Esophagus squamous epithelium (tissue), 5 donors: ENCODE measurements at regions not wholly inside any gene's neighbourhood (a gene's known extent, or its start where the extent isn't known, plus 50 kb on each side); places are given as distances from the start of the nearest gene placed in this dataset.

Experiments used
- DNase-seq: peaks from one replicate; lab custom pipeline; 2025; lab: John Stamatoyannopoulos, UW
- H3K27ac ChIP-seq, 4 donors: fragments of 200-600 bp; sonication (generic); one replicate each; pipeline ENCODE4 v1.5.1; 2016 to 2019; ENCODE audit warnings: mild to moderate bottlenecking in 1 of 4
- H3K27me3 ChIP-seq, 4 donors: fragments of 200-600 bp; sonication (generic); 1 replicate in 3 of 4; 2 replicates in 1 of 4; pipeline versions ENCODE4 v1.5.1 to v1.6.0; 2017 to 2021; ENCODE audit warnings: antibody characterized with exemption in 1 of 4
- H3K36me3 ChIP-seq, 3 donors: fragments of 200-600 bp; sonication (generic); one replicate each; pipeline ENCODE4 v1.5.1; 2016 to 2019
- H3K4me1 ChIP-seq, 3 donors: fragments of 200-600 bp; sonication (generic); one replicate each; pipeline ENCODE4 v1.5.1; 2017 to 2019
- H3K4me3 ChIP-seq, 4 donors: fragments of 200-600 bp; sonication (generic); 1 replicate in 3 of 4; 2 replicates in 1 of 4; pipeline ENCODE4 v1.5.1; 2016 to 2019; ENCODE audit warnings: mild to moderate bottlenecking in 2 of 4, moderate library complexity in 1 of 4
- H3K9me3 ChIP-seq, 3 donors: fragments of 200-600 bp; sonication (generic); one replicate each; pipeline ENCODE4 v1.5.1; 2016 to 2019
- CTCF ChIP-seq, 6 experiments: fragments of 450-650 bp in 4 of 6; fragments of 200-600 bp in 2 of 6; sonication (generic) in 2 of 6; IDR thresholded peaks; one replicate each; pipeline ENCODE4 v1.5.1; 2016 to 2019; ENCODE audit warnings: antibody characterized with exemption in 6 of 6, mild to moderate bottlenecking in 4 of 6, moderate library complexity in 4 of 6
- POLR2A ChIP-seq, 4 donors: fragments of 450-650 bp; IDR thresholded peaks; one replicate each; pipeline ENCODE4 v1.6.1; 2017; ENCODE audit warnings: antibody characterized with exemption in 4 of 4, mild to moderate bottlenecking in 4 of 4, moderate library complexity in 3 of 4
- WGBS, 2 donors: methylation state at CpG; one replicate each; pipeline ENCODE4 v1.1.5; 2018; 5-methylcytosine and 5-hydroxymethylcytosine counted together
- intact Hi-C: fragments of 100-400 bp; cut with DNase I; formaldehyde crosslinking; loops from one replicate; pipeline ENCODE4 v1.15.0; 2022
- donor health status: DM: yes; HTN: yes; CAD: no.

- no peak for DNase-seq
- intact Hi-C loops, result no loop called here
Measured at GRCh38 chr16:64238571-64238970, 883.3 kb downstream of the CDH11 start.

DNA sequence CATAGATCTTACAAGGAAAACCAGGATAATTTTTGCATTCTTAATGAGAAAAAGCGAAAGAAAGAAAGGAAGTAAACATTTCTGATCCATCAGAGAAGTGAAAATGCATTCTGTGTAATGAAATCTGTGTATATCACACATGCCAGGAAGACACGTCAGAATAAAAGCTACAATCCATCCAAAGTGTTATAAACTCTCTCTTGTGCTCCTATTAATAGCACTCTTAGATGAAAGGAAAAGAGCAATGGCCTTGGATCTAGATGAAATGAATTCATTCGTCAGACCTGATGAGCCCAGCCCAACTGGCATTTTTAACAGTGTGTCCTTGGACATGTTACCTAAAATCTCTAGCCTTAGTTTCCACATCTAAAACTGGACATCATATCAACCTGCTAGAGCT lies 885.5 kb downstream of the CDH11 start:
- H3K27ac ChIP-seq, result no peak overlapping the region
- TF ChIP-seq CTCF (IDR thresholded peaks at IDR 0.05), result no peak
- TF ChIP-seq POLR2A (IDR thresholded peaks at IDR 0.05), result no peak
- H3K9me3 ChIP-seq, result no peaks in the 10 kb centered on the region
- WGBS, 2 donors, result 27 to 42% methylated on average over 3 of the region's 3 CpGs
- no peak for DNase-seq
- H3K4me3 ChIP-seq, result no peak overlapping the region
- H3K4me1 ChIP-seq, result no peaks in the 10 kb centered on the region
- intact Hi-C loops, result no loop called here
- no peaks in the 10 kb centered on the region for H3K36me3 ChIP-seq
- H3K27me3 ChIP-seq, result no peaks in the 10 kb centered on the region

More at GRCh38 chr16:64238571-64238970, 883.3 kb downstream of the CDH11 start:
- Histone ChIP-seq H3K27ac (no peak overlapping the region), H3K4me1 (no peaks in the 10 kb centered on the region), H3K27me3 (no peaks in the 10 kb centered on the region), H3K4me3 (no peak overlapping the region), H3K9me3 (no peaks in the 10 kb centered on the region), H3K36me3 (no peaks in the 10 kb centered on the region)
- TF ChIP-seq CTCF (IDR thresholded peaks at IDR 0.05) (no peak), POLR2A (IDR thresholded peaks at IDR 0.05) (no peak)

GRCh38 chr16:64234200-64234599 lies 887.7 kb downstream of the CDH11 start:
- Histone ChIP-seq H3K27me3 (no peaks in the 10 kb centered on the region), H3K4me3 (no peak overlapping the region), H3K4me1 (no peaks in the 10 kb centered on the region), H3K27ac (no peak overlapping the region), H3K9me3 (no peaks in the 10 kb centered on the region), H3K36me3 (no peaks in the 10 kb centered on the region)
- intact Hi-C loops, result no loop called here
- TF ChIP-seq CTCF (IDR thresholded peaks at IDR 0.05) (no peak), POLR2A (IDR thresholded peaks at IDR 0.05) (no peak)
- no peak for DNase-seq
- WGBS, 2 donors, result 70 to 80% methylated on average over 2 to 3 of the region's 3 CpGs

- 50 to 61% methylated on average over 2 of the region's 2 CpGs for WGBS, 2 donors
- no peak for DNase-seq
Measured at GRCh38 chr16:64225696-64226095, 896.2 kb downstream of the CDH11 start.

GRCh38 chr16:64225036-64225435 lies 896.8 kb downstream of the CDH11 start:
- H3K9me3 ChIP-seq, result no peaks in the 10 kb centered on the region
- no peaks in the 10 kb centered on the region for H3K36me3 ChIP-seq
- 60 to 62% methylated on average over 10 of the region's 10 CpGs for WGBS, 2 donors
- H3K4me1 ChIP-seq, result no peaks in the 10 kb centered on the region
- intact Hi-C loops, result no loop called here
- DNase-seq, result no peak
- no peak overlapping the region for H3K27ac ChIP-seq
- H3K4me3 ChIP-seq, result no peak overlapping the region
- H3K27me3 ChIP-seq, result no peaks in the 10 kb centered on the region
- TF ChIP-seq CTCF (IDR thresholded peaks at IDR 0.05) (no peak), POLR2A (IDR thresholded peaks at IDR 0.05) (no peak)

More at GRCh38 chr16:64225696-64226095, 896.2 kb downstream of the CDH11 start:
- Histone ChIP-seq H3K27ac (no peak overlapping the region), H3K9me3 (no peaks in the 10 kb centered on the region), H3K4me1 (no peaks in the 10 kb centered on the region), H3K36me3 (no peaks in the 10 kb centered on the region), H3K27me3 (no peaks in the 10 kb centered on the region), H3K4me3 (no peak overlapping the region)
- TF ChIP-seq CTCF (IDR thresholded peaks at IDR 0.05), result no peak
- no peak for TF ChIP-seq POLR2A (IDR thresholded peaks at IDR 0.05)
- intact Hi-C loops, result no loop called here
